MM.1S (cell line): ENCODE measurements at regions not wholly inside any gene's neighbourhood (a gene's known extent, or its start where the extent isn't known, plus 50 kb on each side); places are given as distances from the start of the nearest gene placed in this dataset.

Experiments used
- DNase-seq: peaks from one replicate; pipeline ENCODE4 v3.0.0-alpha.2; 2015
- H2AFZ ChIP-seq: fragments of 300-600 bp; sonication (generic); 2 replicates; pipeline ENCODE4 v1.6.0; 2016; ENCODE audit warnings: antibody characterized with exemption, low read length
- H3F3A ChIP-seq: fragments of 300-600 bp; sonication (generic); 2 replicates; pipeline ENCODE4 v1.6.1; 2016; ENCODE audit warnings: mild to moderate bottlenecking, antibody characterized with exemption, low read length, moderate library complexity, mixed read lengths; ENCODE audit not compliant: insufficient read depth
- H3K27ac ChIP-seq: fragments of 300-600 bp; sonication (generic); 2 replicates; pipeline ENCODE4 v1.5.1; 2016; ENCODE audit warnings: mild to moderate bottlenecking, low read length
- H3K27me3 ChIP-seq: fragments of 300-600 bp; sonication (generic); replicated peaks from 2 replicates; pipeline ENCODE4 v1.6.0; 2016; ENCODE audit warnings: low read length; ENCODE audit not compliant: insufficient read depth
- H3K36me3 ChIP-seq: fragments of 300-600 bp; sonication (generic); replicated peaks from 2 replicates; pipeline ENCODE4 v1.6.1; 2016; ENCODE audit warnings: mild to moderate bottlenecking, low read length, mixed read lengths; ENCODE audit not compliant: insufficient read depth
- H3K4me1 ChIP-seq: fragments of 300-600 bp; sonication (generic); 2 replicates; pipeline ENCODE4 v1.6.1; 2016; ENCODE audit warnings: low read length, mixed read lengths
- H3K4me2 ChIP-seq: fragments of 300-600 bp; sonication (generic); 2 replicates; pipeline ENCODE4 v1.6.0; 2016; ENCODE audit warnings: low read depth, low read length
- H3K4me3 ChIP-seq: fragments of 300-600 bp; sonication (generic); 2 replicates; pipeline ENCODE4 v1.5.1; 2016; ENCODE audit warnings: low read length, mixed read lengths
- H3K79me2 ChIP-seq: fragments of 300-600 bp; sonication (generic); 2 replicates; pipeline ENCODE4 v1.6.1; 2016; ENCODE audit warnings: mixed run types, low read length, mixed read lengths
- H3K9ac ChIP-seq: fragments of 300-600 bp; sonication (generic); 2 replicates; pipeline ENCODE4 v1.6.1; 2016; ENCODE audit warnings: low read length, mixed read lengths
- H3K9me2 ChIP-seq: fragments of 300-600 bp; sonication (generic); replicated peaks from 2 replicates; pipeline ENCODE4 v1.6.1; 2016; ENCODE audit warnings: mild to moderate bottlenecking, low read length, mixed read lengths; ENCODE audit not compliant: insufficient read depth
- H3K9me3 ChIP-seq: fragments of 300-600 bp; sonication (generic); replicated peaks from 2 replicates; pipeline ENCODE4 v1.6.1; 2016; ENCODE audit warnings: mild to moderate bottlenecking, low read length, mixed read lengths; ENCODE audit not compliant: insufficient read depth
- H4K20me1 ChIP-seq: fragments of 300-600 bp; sonication (generic); 2 replicates; pipeline ENCODE4 v1.6.1; 2016; ENCODE audit warnings: mild to moderate bottlenecking, low read length, moderate library complexity, mixed read lengths; ENCODE audit not compliant: insufficient read depth
- EZH2 ChIP-seq: fragments of 300-600 bp; sonication (generic); optimal IDR thresholded peaks from 2 replicates; pipeline ENCODE3; 2017; ENCODE audit warnings: low read depth, mild to moderate bottlenecking, antibody characterized with exemption, low read length, mixed read lengths
- EZH2phosphoT487 ChIP-seq: fragments of 300-600 bp; sonication (generic); IDR thresholded peaks from 2 replicates; pipeline ENCODE4 v1.6.1; 2018; ENCODE audit warnings: antibody characterized with exemption, low read length
- TF ChIP-seq, protein P1 (sequence below): fragments of 300-600 bp; sonication (generic); IDR thresholded peaks from 2 replicates; pipeline ENCODE4 v1.5.1; 2016; ENCODE audit warnings: antibody characterized with exemption, low read length, mixed read lengths

DNA sequence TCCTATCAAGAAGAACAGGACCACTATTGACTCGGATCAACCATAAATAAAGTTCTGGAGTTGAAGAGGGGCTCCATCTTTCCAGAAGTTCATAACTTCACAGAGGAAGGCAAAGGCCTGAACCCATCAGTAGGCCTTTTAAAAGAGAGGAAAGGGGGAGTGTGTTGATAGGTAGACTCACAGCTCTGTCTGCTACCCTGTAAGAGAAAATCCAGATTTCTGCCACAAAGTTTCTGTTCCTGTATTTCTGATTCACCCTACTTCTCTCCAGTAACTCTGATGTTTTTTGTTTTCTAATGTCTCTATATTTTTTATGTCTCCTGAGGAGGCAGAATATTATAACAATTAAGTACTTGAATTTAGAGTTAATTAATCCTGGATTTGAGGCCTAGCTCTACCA is 564.0 kb downstream of the TNS1 start:
- Histone ChIP-seq H2AFZ (no peak overlapping the region), H3K4me3 (no peak overlapping the region), H3K27ac (no peak overlapping the region), H3K9ac (no peak overlapping the region), H3K9me3 (no peaks in the 10 kb centered on the region), H4K20me1 (no peaks in the 10 kb centered on the region), H3K27me3 (peaks cover 53% of the 10 kb centered on the region), H3K9me2 (no peaks in the 10 kb centered on the region), H3K79me2 (no peaks in the 10 kb centered on the region), H3K4me1 (peaks cover 16% of the 10 kb centered on the region; the same call in 1 of the 2 replicates), H3K4me2 (no peak overlapping the region), H3K36me3 (no peaks in the 10 kb centered on the region), H3F3A (peaks cover 13% of the 10 kb centered on the region)
- TF ChIP-seq, protein P1, sequence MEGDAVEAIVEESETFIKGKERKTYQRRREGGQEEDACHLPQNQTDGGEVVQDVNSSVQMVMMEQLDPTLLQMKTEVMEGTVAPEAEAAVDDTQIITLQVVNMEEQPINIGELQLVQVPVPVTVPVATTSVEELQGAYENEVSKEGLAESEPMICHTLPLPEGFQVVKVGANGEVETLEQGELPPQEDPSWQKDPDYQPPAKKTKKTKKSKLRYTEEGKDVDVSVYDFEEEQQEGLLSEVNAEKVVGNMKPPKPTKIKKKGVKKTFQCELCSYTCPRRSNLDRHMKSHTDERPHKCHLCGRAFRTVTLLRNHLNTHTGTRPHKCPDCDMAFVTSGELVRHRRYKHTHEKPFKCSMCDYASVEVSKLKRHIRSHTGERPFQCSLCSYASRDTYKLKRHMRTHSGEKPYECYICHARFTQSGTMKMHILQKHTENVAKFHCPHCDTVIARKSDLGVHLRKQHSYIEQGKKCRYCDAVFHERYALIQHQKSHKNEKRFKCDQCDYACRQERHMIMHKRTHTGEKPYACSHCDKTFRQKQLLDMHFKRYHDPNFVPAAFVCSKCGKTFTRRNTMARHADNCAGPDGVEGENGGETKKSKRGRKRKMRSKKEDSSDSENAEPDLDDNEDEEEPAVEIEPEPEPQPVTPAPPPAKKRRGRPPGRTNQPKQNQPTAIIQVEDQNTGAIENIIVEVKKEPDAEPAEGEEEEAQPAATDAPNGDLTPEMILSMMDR = no peak
- no peak for TF ChIP-seq EZH2
- no peak for TF ChIP-seq EZH2phosphoT487
- no peak for DNase-seq

DNA sequence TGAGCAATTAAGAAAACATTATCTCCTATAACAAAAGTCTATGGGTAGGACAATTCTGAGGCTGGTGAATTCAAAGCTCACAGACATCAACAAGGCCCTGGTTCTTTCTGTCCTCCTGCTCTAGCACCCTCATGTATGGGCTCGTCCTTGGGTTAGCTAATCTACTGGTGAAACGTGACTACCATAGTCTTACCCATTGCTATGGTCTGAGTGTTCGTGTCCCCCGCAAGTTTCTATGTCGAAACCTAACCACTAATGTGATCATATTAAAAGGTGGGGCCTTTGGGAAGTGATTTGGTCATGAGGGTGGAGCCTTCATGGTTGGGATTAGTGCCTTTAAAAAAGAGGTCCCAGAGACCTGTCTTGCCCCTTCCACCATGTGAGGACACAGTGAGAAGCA is 564.7 kb downstream of the TNS1 start:
- no peaks in the 10 kb centered on the region for H3K9me3 ChIP-seq
- no peak for DNase-seq
- no peaks in the 10 kb centered on the region for H3K9me2 ChIP-seq
- no peak overlapping the region for H2AFZ ChIP-seq
- H3K27me3 ChIP-seq = peaks cover 52% of the 10 kb centered on the region
- peaks cover 13% of the 10 kb centered on the region for H3F3A ChIP-seq
- no peak overlapping the region for H3K27ac ChIP-seq
- no peaks in the 10 kb centered on the region for H3K79me2 ChIP-seq
- TF ChIP-seq, protein P1 = no peak
- TF ChIP-seq EZH2phosphoT487 (no peak), EZH2 (no peak)
- no peak overlapping the region for H3K9ac ChIP-seq
- H3K36me3 ChIP-seq = no peaks in the 10 kb centered on the region
- H3K4me1 ChIP-seq = peaks cover 16% of the 10 kb centered on the region; the same call in 1 of the 2 replicates
- no peak overlapping the region for H3K4me2 ChIP-seq
- H4K20me1 ChIP-seq = no peaks in the 10 kb centered on the region
- H3K4me3 ChIP-seq = no peak overlapping the region

DNA sequence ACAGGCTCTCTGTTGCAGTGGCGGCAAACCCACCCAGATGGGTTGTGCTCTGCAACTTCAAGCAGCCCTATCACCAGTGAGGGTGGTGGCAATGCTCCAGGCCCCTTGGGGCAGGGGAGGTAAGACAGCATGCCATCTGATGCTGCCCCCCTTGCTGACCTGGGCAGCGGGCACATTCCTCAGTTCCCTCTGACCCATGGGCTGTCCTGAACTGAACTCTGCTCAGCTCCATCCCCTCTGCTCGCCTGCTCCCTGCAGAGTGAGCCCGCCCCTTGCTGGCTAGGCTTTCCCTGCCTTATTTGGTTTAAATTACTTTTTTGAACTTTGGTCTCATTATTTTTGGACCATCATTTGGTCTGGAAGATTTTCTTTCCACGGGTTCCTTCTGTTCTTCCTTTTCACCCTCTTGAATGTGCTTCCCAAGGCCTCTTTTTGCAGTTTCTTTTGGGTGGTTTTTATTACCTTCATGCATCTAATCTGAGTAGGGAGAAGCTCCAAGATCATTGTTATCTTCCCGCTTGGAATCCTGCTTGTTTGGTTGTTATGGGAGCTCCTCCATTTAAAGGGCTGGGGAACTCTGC is 565.4 kb downstream of the TNS1 start:
- no peaks in the 10 kb centered on the region for H4K20me1 ChIP-seq
- H3K9me2 ChIP-seq = no peaks in the 10 kb centered on the region
- no peak overlapping the region for H2AFZ ChIP-seq
- TF ChIP-seq, protein P1 = no peak
- no peak overlapping the region for H3K4me2 ChIP-seq
- no peak for DNase-seq
- H3K27ac ChIP-seq = no peak overlapping the region
- no peaks in the 10 kb centered on the region for H3K9me3 ChIP-seq
- no peaks in the 10 kb centered on the region for H3K79me2 ChIP-seq
- H3K4me1 ChIP-seq = peaks cover 16% of the 10 kb centered on the region; the same call in 1 of the 2 replicates
- no peak overlapping the region for H3K4me3 ChIP-seq
- no peaks in the 10 kb centered on the region for H3K36me3 ChIP-seq
- H3K9ac ChIP-seq = no peak overlapping the region
- peaks cover 47% of the 10 kb centered on the region for H3K27me3 ChIP-seq
- peaks cover 13% of the 10 kb centered on the region for H3F3A ChIP-seq
